GM12874 (cell line): ENCODE measurements at regions not wholly inside any gene's neighbourhood (a gene's known extent, or its start where the extent isn't known, plus 50 kb on each side); places are given as distances from the start of the nearest gene placed in this dataset.

Experiments
- CTCF ChIP-seq: IDR thresholded peaks from 2 replicates; pipeline ENCODE4 v1.5.1; 2011; ENCODE audit warnings: low read depth, mild to moderate bottlenecking, control low read depth, low read length, moderate library complexity; ENCODE audit not compliant: insufficient read depth

- TF ChIP-seq CTCF: no peak
These were observed 64.8 kb upstream of the TMEM108 start for GRCh38 chr3:132973441-132973840.

- no peak for TF ChIP-seq CTCF
These were observed 65.9 kb upstream of the TMEM108 start for GRCh38 chr3:132972333-132972732.

- TF ChIP-seq CTCF: no peak
These were observed 71.8 kb upstream of the TMEM108 start for GRCh38 chr3:132966374-132966773.

GRCh38 chr3:132964266-132964665 lies 73.9 kb upstream of the TMEM108 start:
- no peak for TF ChIP-seq CTCF

- no peak for TF ChIP-seq CTCF
These were observed 74.4 kb upstream of the TMEM108 start for GRCh38 chr3:132963786-132964185.

GRCh38 chr3:132961991-132962390 lies 76.2 kb upstream of the TMEM108 start:
- TF ChIP-seq CTCF: no peak

- TF ChIP-seq CTCF: no peak
These were observed 84.5 kb upstream of the TMEM108 start for GRCh38 chr3:132953683-132954082.

- TF ChIP-seq CTCF: no peak
These were observed 110.3 kb upstream of the TMEM108 start for GRCh38 chr3:132927896-132928295.
